Tibial nerve (tissue), 3 donors: ENCODE measurements at regions not wholly inside any gene's neighbourhood (a gene's known extent, or its start where the extent isn't known, plus 50 kb on each side); places are given as distances from the start of the nearest gene placed in this dataset.

Experiments
- POLR2A ChIP-seq, 2 donors: fragments of 450-650 bp; IDR thresholded peaks; one replicate each; pipeline ENCODE4 v1.6.1; 2017; ENCODE audit warnings: antibody characterized with exemption in 2 of 2, mild to moderate bottlenecking in 2 of 2, moderate library complexity in 2 of 2
- TF ChIP-seq, protein P1 (sequence below), 5 experiments: fragments of 200-600 bp in 3 of 5; fragments of 450-650 bp in 2 of 5; sonication (generic) in 3 of 5; IDR thresholded peaks; one replicate each; pipeline ENCODE4 v1.5.1; 2016 to 2019; ENCODE audit warnings: antibody characterized with exemption in 5 of 5, mild to moderate bottlenecking in 3 of 5, moderate library complexity in 2 of 5

GRCh38 chr15:70532531-70533186, 230.7 kb downstream of the UACA start:
- TF ChIP-seq POLR2A (IDR thresholded peaks at IDR 0.05): no peak
- TF ChIP-seq, protein P1, sequence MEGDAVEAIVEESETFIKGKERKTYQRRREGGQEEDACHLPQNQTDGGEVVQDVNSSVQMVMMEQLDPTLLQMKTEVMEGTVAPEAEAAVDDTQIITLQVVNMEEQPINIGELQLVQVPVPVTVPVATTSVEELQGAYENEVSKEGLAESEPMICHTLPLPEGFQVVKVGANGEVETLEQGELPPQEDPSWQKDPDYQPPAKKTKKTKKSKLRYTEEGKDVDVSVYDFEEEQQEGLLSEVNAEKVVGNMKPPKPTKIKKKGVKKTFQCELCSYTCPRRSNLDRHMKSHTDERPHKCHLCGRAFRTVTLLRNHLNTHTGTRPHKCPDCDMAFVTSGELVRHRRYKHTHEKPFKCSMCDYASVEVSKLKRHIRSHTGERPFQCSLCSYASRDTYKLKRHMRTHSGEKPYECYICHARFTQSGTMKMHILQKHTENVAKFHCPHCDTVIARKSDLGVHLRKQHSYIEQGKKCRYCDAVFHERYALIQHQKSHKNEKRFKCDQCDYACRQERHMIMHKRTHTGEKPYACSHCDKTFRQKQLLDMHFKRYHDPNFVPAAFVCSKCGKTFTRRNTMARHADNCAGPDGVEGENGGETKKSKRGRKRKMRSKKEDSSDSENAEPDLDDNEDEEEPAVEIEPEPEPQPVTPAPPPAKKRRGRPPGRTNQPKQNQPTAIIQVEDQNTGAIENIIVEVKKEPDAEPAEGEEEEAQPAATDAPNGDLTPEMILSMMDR (IDR thresholded peaks at IDR 0.05): no peak
